ENCODE measurements at regions not wholly inside any gene's neighbourhood (a gene's known extent, or its start where the extent isn't known, plus 50 kb on each side); places are given as distances from the start of the nearest gene placed in this dataset.

- DNase-seq (ENCODE audit: low read depth in 3 of 3): no peak
Observed at GRCh38 chr16:86958423-86958822, 358.8 kb downstream of the C16orf95 start.

- no peak for DNase-seq (ENCODE audit: low read depth in 3 of 3)
Observed at GRCh38 chr16:86959091-86959651, 358.0 kb downstream of the C16orf95 start.

GRCh38 chr16:86959729-86960128, 357.5 kb downstream of the C16orf95 start:
- DNase-seq (ENCODE audit: low read depth in 3 of 3): no peak

- no peak for DNase-seq (ENCODE audit: low read depth in 3 of 3)
Observed at GRCh38 chr16:86960266-86960665, 356.9 kb downstream of the C16orf95 start.

GRCh38 chr16:86961171-86961601, 356.0 kb downstream of the C16orf95 start:
- no peak for DNase-seq (ENCODE audit: low read depth in 3 of 3)

GRCh38 chr16:86962259-86962658, 354.9 kb downstream of the C16orf95 start:
- no peak for DNase-seq (ENCODE audit: low read depth in 3 of 3)

- DNase-seq (ENCODE audit: low read depth in 3 of 3): no peak
Observed at GRCh38 chr16:86962913-86963312, 354.3 kb downstream of the C16orf95 start.

GRCh38 chr16:86963600-86964575, 353.3 kb downstream of the C16orf95 start:
- DNase-seq (ENCODE audit: low read depth in 3 of 3): no peak

GRCh38 chr16:86964796-86965241, 352.4 kb downstream of the C16orf95 start:
- DNase-seq (ENCODE audit: low read depth in 3 of 3): no peak

- no peak for DNase-seq (ENCODE audit: low read depth in 3 of 3)
Observed at GRCh38 chr16:86965331-86965730, 351.9 kb downstream of the C16orf95 start.

- DNase-seq (ENCODE audit: low read depth in 3 of 3): no peak
Observed at GRCh38 chr16:86965840-86966550, 351.2 kb downstream of the C16orf95 start.

- no peak for DNase-seq (ENCODE audit: low read depth in 3 of 3)
Observed at GRCh38 chr16:86966777-86967176, 350.4 kb downstream of the C16orf95 start.

- DNase-seq (ENCODE audit: low read depth in 3 of 3): no peak
Observed at GRCh38 chr16:86968866-86969265, 348.3 kb downstream of the C16orf95 start.

GRCh38 chr16:86969716-86970115, 347.5 kb downstream of the C16orf95 start:
- DNase-seq (ENCODE audit: low read depth in 3 of 3): no peak

- DNase-seq (ENCODE audit: low read depth in 3 of 3): no peak
Observed at GRCh38 chr16:86970279-86970678, 346.9 kb downstream of the C16orf95 start.

GRCh38 chr16:86970726-86971125, 346.5 kb downstream of the C16orf95 start:
- DNase-seq (ENCODE audit: low read depth in 3 of 3): no peak

GRCh38 chr16:86971251-86971650, 345.9 kb downstream of the C16orf95 start:
- DNase-seq (ENCODE audit: low read depth in 3 of 3): no peak

- DNase-seq (ENCODE audit: low read depth in 3 of 3): no peak
Observed at GRCh38 chr16:86974120-86974519, 343.1 kb downstream of the C16orf95 start.

- no peak for DNase-seq (ENCODE audit: low read depth in 3 of 3)
Observed at GRCh38 chr16:86975445-86975844, 341.7 kb downstream of the C16orf95 start.

- no peak for DNase-seq (ENCODE audit: low read depth in 3 of 3)
Observed at GRCh38 chr16:86977076-86977676, 340.0 kb downstream of the C16orf95 start.

- no peak for DNase-seq (ENCODE audit: low read depth in 3 of 3)
Observed at GRCh38 chr16:86978445-86979030, 338.7 kb downstream of the C16orf95 start.

- DNase-seq (ENCODE audit: low read depth in 3 of 3): no peak
Observed at GRCh38 chr16:86979061-86979460, 338.1 kb downstream of the C16orf95 start.

Data from stimulated activated CD4-positive, alpha-beta T cell treated with anti-CD3 and anti-CD28 coated beads, TNF-alpha, amount 100 ng/mL, for 4 hours (primary cell).